H1 (cell line): ENCODE measurements at regions not wholly inside any gene's neighbourhood (a gene's known extent, or its start where the extent isn't known, plus 50 kb on each side); places are given as distances from the start of the nearest gene placed in this dataset.

ENCODE experiments used
- CHD7 ChIP-seq: fragments of 300-600 bp; sonication (generic); IDR thresholded peaks from 2 replicates; pipeline ENCODE4 v1.7.1; 2012; ENCODE audit warnings: low read length, moderate library complexity, mild to moderate bottlenecking, inconsistent platforms; ENCODE audit not compliant: insufficient replicate concordance
- RFX5 ChIP-seq: IDR thresholded peaks from 2 replicates; pipeline ENCODE4 v1.6.1; 2011; ENCODE audit warnings: low read depth, low read length, improper control_type of control experiment, borderline replicate concordance
- RNF2 ChIP-seq: fragments of 200-900, 300-1000 bp; sonication (generic); IDR thresholded peaks from 2 replicates; pipeline ENCODE4 v1.7.1; 2016; ENCODE audit warnings: borderline replicate concordance, low read depth, mild to moderate bottlenecking, antibody characterized with exemption, low read length; ENCODE audit not compliant: poor library complexity, severe bottlenecking; ENCODE audit errors: missing control alignments
- SIN3A ChIP-seq, 2 experiments: IDR thresholded peaks in 1 of 2; conservative IDR thresholded peaks in 1 of 2; 2 replicates each; pipeline ENCODE4 v1.6.1; 2011 to 2012; ENCODE audit warnings: low read length in 2 of 2, improper control_type of control experiment in 1 of 2, low read depth in 1 of 2, mild to moderate bottlenecking in 1 of 2
- SP1 ChIP-seq: IDR thresholded peaks from 2 replicates; pipeline ENCODE4 v1.6.1; 2011; ENCODE audit warnings: low read depth, low read length
- TAF1 ChIP-seq: IDR thresholded peaks from 2 replicates; pipeline ENCODE4 v1.6.1; 2011; ENCODE audit warnings: mild to moderate bottlenecking, low read depth, low read length

DNA sequence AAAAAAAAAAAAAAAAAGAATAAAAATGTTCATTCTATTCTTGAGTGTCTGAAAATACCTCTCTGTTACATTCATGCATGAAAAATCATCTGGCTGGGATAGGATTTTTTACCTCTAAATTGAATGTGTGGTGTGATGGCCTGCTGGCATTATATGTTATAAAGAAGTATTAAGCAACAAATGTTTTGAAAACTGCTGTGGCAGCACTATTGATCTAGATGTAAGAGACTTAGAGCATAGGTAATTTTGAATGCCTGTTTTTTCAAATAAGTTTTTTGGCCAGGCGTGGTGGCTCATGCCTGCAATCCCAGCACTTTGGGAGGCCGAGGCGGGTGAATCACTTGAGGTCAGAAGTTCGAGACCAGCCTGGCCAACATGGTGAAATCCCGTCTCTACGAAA is 147.0 kb upstream of the LINC00305 start (continued):
- TF ChIP-seq CHD7 (no peak), RNF2 (no peak), SIN3A (conservative IDR thresholded peaks at IDR 0.05 in 1 of 2, IDR thresholded peaks at IDR 0.05 in 1 of 2; ENCODE audit: low read depth in 1 of 2, low read length in 2 of 2) (no peak), RFX5 (no peak), SP1 (no peak), TAF1 (no peak)
